Tibial nerve (tissue), 4 donors: ENCODE measurements at regions not wholly inside any gene's neighbourhood (a gene's known extent, or its start where the extent isn't known, plus 50 kb on each side); places are given as distances from the start of the nearest gene placed in this dataset.
"Not testable (repeated sequence)": the region's sequence is repeated elsewhere in the genome, so short reads cannot be mapped to it uniquely, and the experiment has no call there.

ENCODE experiments used
- DNase-seq, 2 donors: peaks; one replicate each; pipeline ENCODE4 v3.0.0-alpha.2; 2019; ENCODE audit warnings: low spot score in 2 of 2
- H3K27ac ChIP-seq, 4 donors: fragments of 200-600 bp; sonication (generic) in 3 of 4; one replicate each; pipeline ENCODE4 v1.5.1; 2017 to 2019; ENCODE audit warnings: mild to moderate bottlenecking in 1 of 4
- H3K27me3 ChIP-seq, 2 donors: fragments of 200-600 bp; sonication (generic) in 1 of 2; one replicate each; pipeline versions ENCODE4 v1.5.1 to v1.6.0; 2017 to 2019
- H3K36me3 ChIP-seq, 3 donors: fragments of 200-600 bp; sonication (generic); one replicate each; pipeline ENCODE4 v1.5.1; 2018 to 2019
- H3K4me1 ChIP-seq, 4 donors: fragments of 200-600 bp; sonication (generic) in 3 of 4; one replicate each; pipeline ENCODE4 v1.5.1; 2017 to 2019
- H3K4me3 ChIP-seq, 4 donors: fragments of 200-600 bp; sonication (generic) in 3 of 4; one replicate each; pipeline ENCODE4 v1.5.1; 2017 to 2019; ENCODE audit warnings: mild to moderate bottlenecking in 1 of 4, moderate library complexity in 1 of 4
- H3K9me3 ChIP-seq, 4 donors: fragments of 200-600 bp; sonication (generic) in 3 of 4; one replicate each; pipeline ENCODE4 v1.5.1; 2017 to 2019
- EP300 ChIP-seq, 2 donors: sonication (generic); formaldehyde crosslinking; IDR thresholded peaks; one replicate each; pipeline ENCODE4 v1.6.1; 2017; ENCODE audit warnings: antibody characterized with exemption in 2 of 2, mild to moderate bottlenecking in 1 of 2
- POLR2A ChIP-seq, 2 donors: fragments of 450-650 bp; IDR thresholded peaks; one replicate each; pipeline ENCODE4 v1.6.1; 2017; ENCODE audit warnings: antibody characterized with exemption in 2 of 2, mild to moderate bottlenecking in 2 of 2, moderate library complexity in 2 of 2
- WGBS, 2 donors: methylation state at CpG; one replicate each; pipeline ENCODE4 v1.1.5; 2018; 5-methylcytosine and 5-hydroxymethylcytosine counted together
- TF ChIP-seq, protein P1 (sequence below), 5 experiments: fragments of 200-600 bp in 3 of 5; fragments of 450-650 bp in 2 of 5; sonication (generic) in 3 of 5; IDR thresholded peaks; one replicate each; pipeline ENCODE4 v1.5.1; 2016 to 2019; ENCODE audit warnings: antibody characterized with exemption in 5 of 5, mild to moderate bottlenecking in 3 of 5, moderate library complexity in 2 of 5

DNA sequence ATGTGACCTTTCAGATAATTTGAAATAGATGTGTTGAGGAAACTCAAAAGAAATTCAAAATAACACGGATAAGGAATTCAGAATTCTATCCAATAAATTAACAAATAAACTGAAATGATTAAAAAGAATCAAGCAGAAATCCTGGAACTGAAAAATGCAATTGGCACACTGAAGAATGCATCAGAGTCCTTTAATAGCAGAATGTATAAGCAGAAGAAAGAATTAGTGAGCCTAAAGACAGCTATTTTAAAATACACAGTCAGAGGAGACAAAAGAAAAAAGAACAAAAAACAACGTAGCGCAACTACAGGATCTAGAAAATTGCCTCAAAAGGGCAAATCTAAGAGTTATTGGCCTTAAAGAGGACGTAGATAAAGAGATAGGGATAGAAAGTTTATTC is 99.6 kb upstream of the SAMSN1 start:
- WGBS, 2 donors, result 70 to 78% methylated on average over 4 of the region's 4 CpGs
- TF ChIP-seq, protein P1, sequence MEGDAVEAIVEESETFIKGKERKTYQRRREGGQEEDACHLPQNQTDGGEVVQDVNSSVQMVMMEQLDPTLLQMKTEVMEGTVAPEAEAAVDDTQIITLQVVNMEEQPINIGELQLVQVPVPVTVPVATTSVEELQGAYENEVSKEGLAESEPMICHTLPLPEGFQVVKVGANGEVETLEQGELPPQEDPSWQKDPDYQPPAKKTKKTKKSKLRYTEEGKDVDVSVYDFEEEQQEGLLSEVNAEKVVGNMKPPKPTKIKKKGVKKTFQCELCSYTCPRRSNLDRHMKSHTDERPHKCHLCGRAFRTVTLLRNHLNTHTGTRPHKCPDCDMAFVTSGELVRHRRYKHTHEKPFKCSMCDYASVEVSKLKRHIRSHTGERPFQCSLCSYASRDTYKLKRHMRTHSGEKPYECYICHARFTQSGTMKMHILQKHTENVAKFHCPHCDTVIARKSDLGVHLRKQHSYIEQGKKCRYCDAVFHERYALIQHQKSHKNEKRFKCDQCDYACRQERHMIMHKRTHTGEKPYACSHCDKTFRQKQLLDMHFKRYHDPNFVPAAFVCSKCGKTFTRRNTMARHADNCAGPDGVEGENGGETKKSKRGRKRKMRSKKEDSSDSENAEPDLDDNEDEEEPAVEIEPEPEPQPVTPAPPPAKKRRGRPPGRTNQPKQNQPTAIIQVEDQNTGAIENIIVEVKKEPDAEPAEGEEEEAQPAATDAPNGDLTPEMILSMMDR (IDR thresholded peaks at IDR 0.05), result no peak
- no peak for TF ChIP-seq EP300 (IDR thresholded peaks at IDR 0.05)
- TF ChIP-seq POLR2A (IDR thresholded peaks at IDR 0.05), result no peak
- DNase-seq, result no peak
- Histone ChIP-seq H3K4me1 (no peaks in the 10 kb centered on the region), H3K9me3 (peaks cover 0 to 34% (median 0%) of the 10 kb centered on the region in 4 donors), H3K27ac (no peak overlapping the region), H3K27me3 (no peaks in the 10 kb centered on the region), H3K36me3 (no peaks in the 10 kb centered on the region), H3K4me3 (no peak overlapping the region)

DNA sequence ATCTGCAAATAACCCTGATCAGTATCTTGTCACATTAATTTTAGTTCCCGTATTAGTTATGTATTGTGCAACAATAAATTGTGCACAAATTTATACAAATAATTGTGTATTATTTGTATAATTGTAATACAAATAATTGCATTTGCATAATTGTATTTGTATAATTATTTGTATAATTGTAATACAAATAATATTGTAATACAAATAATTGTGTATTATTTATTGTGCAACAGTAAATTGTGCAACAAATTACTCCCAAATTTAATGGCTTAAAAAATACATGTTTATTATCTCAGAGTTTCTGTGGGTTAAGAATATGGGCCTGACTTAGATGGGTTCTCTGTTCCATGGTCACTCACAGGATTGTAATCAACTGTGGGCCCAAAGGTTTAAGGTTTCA is 86.2 kb upstream of the SAMSN1 start:
- DNase-seq, result no peak
- Histone ChIP-seq H3K27ac (no peak overlapping the region), H3K27me3 (no peaks in the 10 kb centered on the region), H3K4me1 (no peaks in the 10 kb centered on the region), H3K4me3 (no peak overlapping the region), H3K36me3 (no peaks in the 10 kb centered on the region), H3K9me3 (peaks cover 0 to 3% (median 0%) of the 10 kb centered on the region in 4 donors)
- 97 to 98% methylated on average over 1 of the region's 1 CpG for WGBS, 2 donors
- TF ChIP-seq, protein P1 (IDR thresholded peaks at IDR 0.05), result no peak
- TF ChIP-seq POLR2A (IDR thresholded peaks at IDR 0.05), result no peak
- no peak for TF ChIP-seq EP300 (IDR thresholded peaks at IDR 0.05)

DNA sequence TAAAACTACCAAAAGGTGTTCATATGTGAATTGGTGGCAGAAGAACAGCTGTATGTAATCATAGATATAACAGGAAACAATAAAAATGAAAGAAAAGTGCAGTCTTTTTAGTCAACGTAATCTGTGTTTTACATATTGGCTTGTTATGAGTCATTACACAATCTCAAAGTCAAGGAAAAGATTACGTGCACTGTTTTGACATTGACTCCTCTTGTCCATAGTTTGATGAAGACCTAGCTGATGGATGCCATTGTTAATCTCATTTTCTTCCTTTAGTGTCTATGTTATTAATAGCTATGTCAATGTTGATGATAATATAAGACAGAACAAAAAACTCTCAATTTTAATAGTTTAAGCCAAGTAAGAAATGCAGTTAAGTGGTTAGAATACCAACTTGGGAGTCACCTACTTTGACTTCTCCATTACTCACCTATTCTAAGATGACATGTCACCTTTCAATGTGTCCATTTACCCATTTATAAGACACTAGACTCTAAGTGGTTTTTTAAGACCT is 84.5 kb upstream of the SAMSN1 start:
- 39 to 42% methylated on average over 2 of the region's 2 CpGs for WGBS, 2 donors
- Histone ChIP-seq H3K27ac (no peak overlapping the region), H3K4me3 (no peak overlapping the region), H3K36me3 (no peaks in the 10 kb centered on the region), H3K9me3 (peaks cover 0 to 3% (median 0%) of the 10 kb centered on the region in 4 donors), H3K4me1 (no peaks in the 10 kb centered on the region), H3K27me3 (no peaks in the 10 kb centered on the region)
- TF ChIP-seq, protein P1 (IDR thresholded peaks at IDR 0.05), result no peak
- TF ChIP-seq POLR2A (IDR thresholded peaks at IDR 0.05) (no peak), EP300 (IDR thresholded peaks at IDR 0.05) (no peak)
- no peak for DNase-seq

DNA sequence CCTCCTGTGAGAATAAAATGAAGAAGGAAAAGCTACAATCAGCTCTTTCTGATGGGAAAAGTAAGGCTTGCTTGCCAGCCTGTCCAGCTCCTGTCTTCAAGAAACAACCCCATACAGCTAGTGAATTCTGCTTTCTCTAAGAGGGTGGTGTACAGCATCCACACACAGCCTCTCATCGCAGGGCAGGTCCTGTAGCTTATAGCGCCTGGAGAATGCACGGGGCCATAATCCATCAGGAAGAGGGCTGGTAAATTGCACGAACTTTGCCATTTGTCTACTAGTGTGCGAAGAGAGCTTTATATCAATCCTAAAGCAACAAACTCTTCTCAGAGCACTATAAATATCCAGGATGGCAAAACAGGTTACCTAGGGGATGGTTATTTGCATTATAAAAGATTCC is 83.3 kb upstream of the SAMSN1 start:
- TF ChIP-seq EP300 (IDR thresholded peaks at IDR 0.05) (no peak), POLR2A (IDR thresholded peaks at IDR 0.05) (no peak)
- TF ChIP-seq, protein P1 (IDR thresholded peaks at IDR 0.05), result no peak
- Histone ChIP-seq H3K4me1 (no peaks in the 10 kb centered on the region), H3K36me3 (no peaks in the 10 kb centered on the region), H3K27me3 (no peaks in the 10 kb centered on the region), H3K4me3 (no peak overlapping the region), H3K27ac (no peak overlapping the region), H3K9me3 (peaks cover 0 to 7% (median 0%) of the 10 kb centered on the region in 4 donors)
- DNase-seq, result no peak
- WGBS, 2 donors, result 73 to 82% methylated on average over 5 of the region's 5 CpGs

- 75 to 89% methylated on average over 3 of the region's 3 CpGs for WGBS, 2 donors
- H3K9me3 ChIP-seq, result peaks cover 0 to 28% (median 1%) of the 10 kb centered on the region in 4 donors
- not testable (repeated sequence) for H3K27ac ChIP-seq, DNase-seq, H3K4me3 ChIP-seq, H3K36me3 ChIP-seq, H3K27me3 ChIP-seq, H3K4me1 ChIP-seq
Observed at GRCh38 chr21:14623079-14623478, 77.0 kb upstream of the SAMSN1 start.

DNA sequence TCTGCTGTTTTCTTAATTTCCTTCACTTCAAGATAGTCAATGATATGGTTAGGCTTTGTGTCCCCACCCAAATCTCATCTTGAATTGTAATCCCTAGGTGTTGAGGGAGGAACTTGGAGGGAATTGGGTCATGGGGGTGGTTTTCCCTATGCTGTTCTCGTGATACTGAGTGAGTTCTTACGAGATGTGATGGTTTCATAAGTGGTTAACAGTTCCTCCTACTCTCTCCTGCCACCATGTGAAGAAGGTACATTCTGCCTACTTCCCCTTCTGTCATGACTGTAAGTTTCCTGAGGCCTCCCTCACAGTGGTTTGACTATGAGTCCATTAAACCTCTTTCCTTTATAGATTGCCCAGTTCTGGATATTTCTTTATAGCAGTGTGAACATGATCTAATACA is 74.0 kb upstream of the SAMSN1 start:
- TF ChIP-seq, protein P1 (IDR thresholded peaks at IDR 0.05), result no peak
- TF ChIP-seq EP300 (IDR thresholded peaks at IDR 0.05) (no peak), POLR2A (IDR thresholded peaks at IDR 0.05) (no peak)
- no peak for DNase-seq
- Histone ChIP-seq H3K36me3 (no peaks in the 10 kb centered on the region), H3K4me3 (no peak overlapping the region), H3K27me3 (no peaks in the 10 kb centered on the region), H3K27ac (no peak overlapping the region), H3K4me1 (no peaks in the 10 kb centered on the region), H3K9me3 (peaks cover 0 to 20% (median 1%) of the 10 kb centered on the region in 4 donors)
- 29 to 50% methylated on average over 2 of the region's 2 CpGs for WGBS, 2 donors
